A673 (cell line): ENCODE measurements at regions not wholly inside any gene's neighbourhood (a gene's known extent, or its start where the extent isn't known, plus 50 kb on each side); places are given as distances from the start of the nearest gene placed in this dataset.
A peak's percentile ranks its signal among the peaks of the same experiment; 100 is the strongest.

Experiments used
- BruUV-seq: library from RNA; stranded (reverse); fragments of 400-500 nt; replicated peaks from 2 replicates; lab custom pipeline; 2021; lab: Mats Ljungman, UMichigan
- CTCF ChIA-PET: fragments of 300-600 bp; sonication (Branson Sonifier 250); formaldehyde crosslinking; loops from one replicate; lab custom pipeline; 2022; ENCODE audit warnings: antibody characterized with exemption; lab: Charles Lee
- POLR2A ChIA-PET: fragments of 300-600 bp; sonication (Branson Sonifier 250); formaldehyde crosslinking; loops from one replicate; lab custom pipeline; 2022; ENCODE audit warnings: antibody characterized with exemption; ENCODE audit not compliant: low non-redundant PET; lab: Charles Lee
- DNase-seq: peaks from one replicate; pipeline ENCODE4 v3.0.0-alpha.2; 2015; ENCODE audit warnings: low spot score
- H3K27ac ChIP-seq: fragments of 200-600 bp; sonication (generic); 2 replicates; pipeline ENCODE4 v1.5.1; 2016; ENCODE audit warnings: mixed run types, low read depth, mild to moderate bottlenecking, mixed read lengths, antibody characterized with exemption, low read length; ENCODE audit not compliant: poor library complexity, severe bottlenecking
- H3K27me3 ChIP-seq: fragments of 200-600 bp; sonication (generic); replicated peaks from 2 replicates; pipeline ENCODE4 v1.6.1; 2017; ENCODE audit warnings: mixed run types, low read depth, mild to moderate bottlenecking, mixed read lengths, antibody characterized with exemption, low read length; ENCODE audit not compliant: insufficient read depth, poor library complexity
- H3K36me3 ChIP-seq: fragments of 200-600 bp; sonication (generic); 2 replicates; pipeline ENCODE4 v1.6.1; 2016; ENCODE audit warnings: mixed run types, mild to moderate bottlenecking, mixed read lengths, antibody characterized with exemption, low read length; ENCODE audit not compliant: insufficient read depth, poor library complexity, severe bottlenecking
- H3K4me1 ChIP-seq: fragments of 200-600 bp; sonication (generic); 2 replicates; pipeline ENCODE4 v1.6.1; 2017; ENCODE audit warnings: mixed run types, mild to moderate bottlenecking, mixed read lengths, antibody characterized with exemption, low read length; ENCODE audit not compliant: insufficient read depth, poor library complexity, severe bottlenecking
- H3K4me3 ChIP-seq: fragments of 200-600 bp; sonication (generic); 2 replicates; pipeline ENCODE4 v1.5.1; 2016; ENCODE audit warnings: low read depth, mixed run types, mild to moderate bottlenecking, mixed read lengths, low read length; ENCODE audit not compliant: poor library complexity, severe bottlenecking
- H3K9me3 ChIP-seq: fragments of 200-600 bp; sonication (generic); 2 replicates; pipeline ENCODE4 v1.6.1; 2016; ENCODE audit warnings: mixed run types, low read depth, mild to moderate bottlenecking, mixed read lengths, antibody characterized with exemption, low read length; ENCODE audit not compliant: poor library complexity, severe bottlenecking
- EZH2 ChIP-seq: fragments of 200-600 bp; sonication (generic); IDR thresholded peaks from 2 replicates; pipeline ENCODE4 v1.6.1; 2017; ENCODE audit warnings: borderline replicate concordance, low read depth, mild to moderate bottlenecking, mixed read lengths, antibody characterized with exemption, low read length; ENCODE audit not compliant: poor library complexity, severe bottlenecking
- intact Hi-C: fragments of 100-400 bp; cut with micrococcal nuclease; formaldehyde crosslinking; loops from one replicate; pipeline ENCODE4 v1.10.0; 2022; ENCODE audit not compliant: unreplicated experiment
- TF ChIP-seq, protein P1 (sequence below): fragments of 300-800, 200-600 bp; sonication (generic); conservative IDR thresholded peaks from 2 replicates; pipeline ENCODE4 v1.5.1; 2017; ENCODE audit warnings: low read depth, mild to moderate bottlenecking, antibody characterized with exemption, low read length, moderate library complexity, mixed read lengths

DNA sequence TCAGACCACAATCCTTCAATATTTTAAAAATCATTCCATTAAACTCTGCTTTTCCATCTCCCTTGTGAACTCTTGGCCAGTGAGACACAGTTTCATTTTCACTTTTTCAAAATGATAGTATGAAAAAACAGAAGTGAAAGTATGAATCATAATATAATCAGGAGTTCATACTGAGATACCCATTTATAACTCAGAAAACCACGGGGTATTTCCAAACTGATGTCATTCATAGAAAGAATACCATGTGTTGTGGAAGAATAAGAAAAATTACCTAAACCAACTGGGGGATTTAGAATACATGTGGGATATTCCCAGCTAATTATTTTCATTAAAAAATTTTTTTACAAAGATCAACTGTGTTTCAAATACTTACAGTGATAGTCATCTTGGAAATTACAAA is 149.9 kb downstream of the MRPL39 start:
- no peaks in the 10 kb centered on the region for H3K36me3 ChIP-seq
- TF ChIP-seq, protein P1, sequence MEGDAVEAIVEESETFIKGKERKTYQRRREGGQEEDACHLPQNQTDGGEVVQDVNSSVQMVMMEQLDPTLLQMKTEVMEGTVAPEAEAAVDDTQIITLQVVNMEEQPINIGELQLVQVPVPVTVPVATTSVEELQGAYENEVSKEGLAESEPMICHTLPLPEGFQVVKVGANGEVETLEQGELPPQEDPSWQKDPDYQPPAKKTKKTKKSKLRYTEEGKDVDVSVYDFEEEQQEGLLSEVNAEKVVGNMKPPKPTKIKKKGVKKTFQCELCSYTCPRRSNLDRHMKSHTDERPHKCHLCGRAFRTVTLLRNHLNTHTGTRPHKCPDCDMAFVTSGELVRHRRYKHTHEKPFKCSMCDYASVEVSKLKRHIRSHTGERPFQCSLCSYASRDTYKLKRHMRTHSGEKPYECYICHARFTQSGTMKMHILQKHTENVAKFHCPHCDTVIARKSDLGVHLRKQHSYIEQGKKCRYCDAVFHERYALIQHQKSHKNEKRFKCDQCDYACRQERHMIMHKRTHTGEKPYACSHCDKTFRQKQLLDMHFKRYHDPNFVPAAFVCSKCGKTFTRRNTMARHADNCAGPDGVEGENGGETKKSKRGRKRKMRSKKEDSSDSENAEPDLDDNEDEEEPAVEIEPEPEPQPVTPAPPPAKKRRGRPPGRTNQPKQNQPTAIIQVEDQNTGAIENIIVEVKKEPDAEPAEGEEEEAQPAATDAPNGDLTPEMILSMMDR = no peak
- no peak for TF ChIP-seq EZH2
- H3K4me3 ChIP-seq = no peak overlapping the region
- POLR2A ChIA-PET = no interaction called here
- CTCF ChIA-PET = no interaction called here
- H3K4me1 ChIP-seq = no peaks in the 10 kb centered on the region
- BruUV-seq = no TSS peak
- peak; percentile 11 for DNase-seq
- no peak overlapping the region for H3K27ac ChIP-seq
- intact Hi-C loops = no loop called here
- no peaks in the 10 kb centered on the region for H3K27me3 ChIP-seq
- no peaks in the 10 kb centered on the region for H3K9me3 ChIP-seq

DNA sequence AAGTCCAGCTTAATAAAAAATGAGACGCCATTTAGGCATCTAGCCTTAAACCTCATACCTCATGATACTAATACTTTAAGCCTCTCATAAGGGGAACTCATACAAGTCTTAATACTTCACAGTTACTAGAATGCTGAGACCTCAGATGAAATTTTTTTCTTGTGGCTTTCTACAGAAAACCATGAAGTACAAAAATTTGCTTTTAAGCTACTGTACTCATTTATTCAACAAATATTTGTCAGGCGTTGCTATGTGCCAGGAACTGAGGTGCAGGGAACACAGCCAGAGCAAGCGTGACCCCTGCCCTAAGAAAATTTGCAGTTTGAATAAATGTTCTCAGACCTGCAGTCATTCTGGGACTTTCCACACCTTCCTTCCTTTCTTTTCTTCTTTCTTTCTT is 150.6 kb downstream of the MRPL39 start:
- no peak overlapping the region for H3K4me3 ChIP-seq
- no peaks in the 10 kb centered on the region for H3K9me3 ChIP-seq
- TF ChIP-seq EZH2 = no peak
- TF ChIP-seq, protein P1 = no peak
- no peak for DNase-seq
- no peaks in the 10 kb centered on the region for H3K36me3 ChIP-seq
- BruUV-seq = no TSS peak
- no peaks in the 10 kb centered on the region for H3K4me1 ChIP-seq
- CTCF ChIA-PET = no interaction called here
- intact Hi-C loops = no loop called here
- H3K27ac ChIP-seq = no peak overlapping the region
- POLR2A ChIA-PET = no interaction called here
- H3K27me3 ChIP-seq = no peaks in the 10 kb centered on the region

DNA sequence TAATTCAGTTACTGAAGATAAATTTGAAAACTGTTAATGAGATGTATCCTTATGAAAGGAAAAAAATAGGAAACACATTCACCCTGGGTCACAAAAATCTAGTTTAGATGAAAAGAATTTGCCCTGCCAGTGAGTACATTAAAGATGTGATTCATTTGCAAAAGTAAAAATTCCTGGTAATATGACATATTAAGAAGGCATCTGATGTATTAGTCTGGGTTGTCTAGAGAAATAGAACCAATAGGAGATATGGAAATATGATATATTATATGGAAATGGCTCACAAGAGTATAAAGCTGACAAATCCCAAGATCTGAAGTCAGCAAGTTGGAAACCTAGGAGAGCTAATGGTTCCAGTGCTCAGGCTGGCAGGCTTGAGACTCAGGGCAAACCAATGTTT is 153.8 kb downstream of the MRPL39 start:
- Histone ChIP-seq H3K9me3 (no peaks in the 10 kb centered on the region), H3K27ac (no peak overlapping the region), H3K4me3 (no peak overlapping the region), H3K4me1 (no peaks in the 10 kb centered on the region), H3K36me3 (no peaks in the 10 kb centered on the region), H3K27me3 (no peaks in the 10 kb centered on the region)
- ChIA-PET POLR2A (no interaction called here), CTCF (no interaction called here)
- no peak for TF ChIP-seq EZH2
- TF ChIP-seq, protein P1 = no peak
- DNase-seq = no peak
- intact Hi-C loops = no loop called here
- no TSS peak for BruUV-seq
